ENCODE measurements at regions not wholly inside any gene's neighbourhood (a gene's known extent, or its start where the extent isn't known, plus 50 kb on each side); places are given as distances from the start of the nearest gene placed in this dataset.
"Not testable (repeated sequence)": the region's sequence is repeated elsewhere in the genome, so short reads cannot be mapped to it uniquely, and the experiment has no call there.

DNA sequence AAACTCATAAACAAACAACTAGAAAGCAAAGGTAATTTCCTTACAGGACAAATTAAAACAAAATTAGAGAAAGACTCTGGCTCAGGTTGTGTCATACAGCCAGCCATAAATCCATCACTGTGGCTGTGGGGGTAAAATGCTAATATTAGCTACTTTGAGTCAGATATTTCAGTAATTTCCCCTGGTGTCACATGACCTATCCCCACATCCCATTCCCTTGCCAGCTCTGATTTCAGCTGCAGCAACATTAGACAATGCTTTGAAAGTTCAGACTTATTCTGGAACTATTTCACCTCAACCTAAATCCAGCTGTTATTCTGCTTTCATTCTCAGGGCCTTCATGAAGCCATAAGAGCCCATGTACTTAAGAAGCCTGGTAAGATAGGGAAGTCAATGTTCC lies 55.3 kb downstream of the RPL10L start:
- in situ Hi-C loops (cut with HindIII; ENCODE audit: low sequenced_read_pairs) = no loop called here
- no peak for DNase-seq (ENCODE audit: low spot score)

DNA sequence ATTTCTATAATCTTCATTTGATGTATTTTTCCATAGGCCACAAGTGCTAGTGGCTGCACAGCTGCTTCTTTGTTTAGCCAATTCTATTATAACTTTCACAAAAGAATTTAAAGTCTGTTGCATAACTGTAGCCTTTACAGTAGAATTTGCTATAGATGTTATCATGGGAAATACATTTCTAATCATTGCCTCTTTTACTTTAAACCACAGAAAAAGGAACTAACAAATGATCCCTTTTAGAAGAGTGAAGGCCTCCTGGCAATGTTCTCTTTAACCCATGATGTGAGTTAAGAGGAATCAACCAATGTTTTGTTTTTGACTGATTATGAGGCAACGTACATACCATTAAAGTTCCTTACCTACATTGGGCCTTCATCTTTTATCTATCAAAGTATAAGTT lies 68.8 kb downstream of the RPL10L start:
- in situ Hi-C loops (cut with HindIII; ENCODE audit: low sequenced_read_pairs) = no loop called here

DNA sequence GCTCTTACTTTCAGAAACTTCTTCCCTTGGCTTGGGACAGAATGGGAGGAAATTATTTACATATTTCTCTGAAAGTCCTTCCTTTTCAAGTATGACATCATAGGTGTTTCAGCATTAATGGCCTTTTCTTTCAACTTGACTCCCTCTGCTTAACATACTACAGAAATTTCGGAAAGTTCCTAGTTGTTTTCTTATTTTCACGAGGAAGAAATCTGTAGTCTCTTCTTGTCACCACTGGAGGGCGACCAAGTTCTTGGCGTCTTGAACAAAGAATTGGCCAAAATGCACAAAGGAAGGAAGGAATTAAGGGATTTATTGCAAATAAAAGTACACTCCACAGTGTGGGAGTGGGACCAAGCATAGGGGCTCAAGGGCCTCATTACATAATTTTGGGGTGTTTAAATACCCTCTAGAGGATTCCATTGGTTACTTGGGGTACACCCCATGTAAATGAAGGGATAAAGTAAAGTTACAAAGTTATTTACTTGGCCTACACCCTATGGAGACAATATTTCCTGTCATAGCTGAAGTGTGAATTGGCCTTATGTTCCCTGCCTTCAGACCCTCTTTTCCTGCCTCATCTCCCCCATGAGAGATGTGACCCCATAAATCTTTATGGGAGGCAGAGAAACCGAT lies 70.4 kb downstream of the RPL10L start:
- DNase-seq (ENCODE audit: low spot score) = no peak
- in situ Hi-C loops (cut with HindIII; ENCODE audit: low sequenced_read_pairs) = no loop called here

More for the DNA sequence above, 68.8 kb downstream of the RPL10L start:
- no peak for DNase-seq (ENCODE audit: low spot score)

DNA sequence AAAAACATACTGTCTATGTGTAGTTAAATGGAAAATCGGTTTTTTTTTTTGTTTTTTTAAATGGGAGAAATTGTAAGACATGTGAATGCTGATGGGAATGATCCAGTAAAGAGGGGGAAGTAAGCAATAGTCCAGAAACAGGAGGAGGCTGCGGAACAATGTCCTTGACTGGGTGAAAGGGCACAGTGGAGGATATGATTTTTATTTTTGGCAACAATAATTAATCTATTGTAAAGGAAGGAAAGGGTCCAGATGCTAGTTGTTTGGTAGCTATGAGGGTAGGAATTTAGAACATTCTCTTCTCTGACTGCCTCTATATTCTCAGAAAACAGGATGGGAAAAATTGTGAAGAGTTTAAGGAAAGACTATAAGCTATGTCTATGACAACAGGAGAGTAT lies 76.6 kb downstream of the RPL10L start:
- DNase-seq (ENCODE audit: low spot score) = no peak
- in situ Hi-C loops (cut with HindIII; ENCODE audit: low sequenced_read_pairs) = no loop called here

DNA sequence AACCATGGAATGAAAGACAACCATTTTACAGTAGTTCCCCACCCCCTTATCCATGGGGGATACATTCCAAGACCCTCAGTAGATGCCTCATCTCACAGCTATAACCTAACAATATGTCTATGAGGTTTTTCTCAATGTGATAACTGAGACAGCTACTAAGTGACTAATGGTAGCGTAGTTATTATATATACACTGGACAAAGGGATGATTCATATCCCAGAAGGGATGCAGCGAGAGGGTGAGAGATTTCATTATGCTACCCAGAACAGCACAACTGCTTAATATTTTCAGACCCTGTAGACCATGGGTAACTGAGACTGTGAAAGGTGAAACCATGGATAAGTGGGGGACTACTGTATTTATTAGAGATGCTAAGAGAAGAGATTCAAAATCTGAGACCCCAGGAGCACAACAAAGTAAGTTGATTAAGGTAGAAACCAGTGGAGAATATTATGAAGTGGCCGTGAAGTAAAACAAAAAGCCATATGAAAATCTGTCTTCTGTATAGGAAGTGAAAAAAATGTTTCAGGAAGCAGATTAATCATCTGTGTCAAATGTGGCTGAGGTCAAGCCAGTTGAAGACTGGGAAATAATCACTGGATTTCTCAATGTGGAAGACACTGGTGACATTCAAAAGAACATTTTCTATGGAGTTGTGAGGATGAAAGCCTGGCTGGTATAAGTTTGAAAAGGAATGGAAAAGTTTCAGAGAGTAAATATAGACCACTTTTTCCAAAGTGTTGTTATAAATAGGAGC lies 77.2 kb downstream of the RPL10L start:
- no peak for DNase-seq (ENCODE audit: low spot score)
- in situ Hi-C loops (cut with HindIII; ENCODE audit: low sequenced_read_pairs) = no loop called here

DNA sequence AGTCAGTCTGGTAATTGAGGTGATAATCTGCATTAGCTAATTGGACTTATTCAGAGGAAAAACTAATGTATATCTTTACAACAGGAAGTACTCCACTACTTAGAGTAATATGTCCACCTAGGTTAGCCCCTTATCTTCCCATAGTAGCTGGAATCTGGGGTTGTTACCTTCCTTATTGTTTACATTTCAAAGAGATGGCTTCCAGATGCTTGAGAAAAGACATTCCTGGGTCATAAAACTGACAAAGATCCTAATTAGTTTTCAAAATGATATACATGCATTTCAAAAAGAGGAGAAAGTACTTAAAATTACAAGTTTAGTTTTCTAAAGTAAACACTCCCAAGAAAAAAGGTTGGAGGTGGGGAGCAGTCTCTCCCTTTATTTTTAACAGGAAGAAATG lies 78.1 kb downstream of the RPL10L start:
- DNase-seq (ENCODE audit: low spot score) = no peak
- in situ Hi-C loops (cut with HindIII; ENCODE audit: low sequenced_read_pairs) = no loop called here

DNA sequence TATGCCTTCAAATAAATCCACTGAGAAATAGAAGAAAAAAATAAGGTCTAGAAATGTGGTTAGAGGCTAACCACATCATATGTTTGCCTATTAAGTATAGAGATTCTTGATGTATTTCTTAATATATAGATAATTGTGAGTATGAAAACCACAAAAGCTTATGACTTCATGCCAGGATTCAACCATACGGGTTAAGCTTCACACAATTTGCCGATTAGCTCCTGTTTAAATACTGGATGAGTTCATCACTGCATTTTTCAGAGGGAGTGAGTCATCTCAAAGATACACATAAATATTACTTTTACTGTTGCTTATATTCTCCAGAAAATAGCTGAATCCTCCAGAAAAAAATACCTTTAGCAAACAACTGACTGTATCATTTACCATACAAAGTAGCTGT lies 79.6 kb downstream of the RPL10L start:
- in situ Hi-C loops (cut with HindIII; ENCODE audit: low sequenced_read_pairs) = no loop called here
- no peak for DNase-seq (ENCODE audit: low spot score)

DNA sequence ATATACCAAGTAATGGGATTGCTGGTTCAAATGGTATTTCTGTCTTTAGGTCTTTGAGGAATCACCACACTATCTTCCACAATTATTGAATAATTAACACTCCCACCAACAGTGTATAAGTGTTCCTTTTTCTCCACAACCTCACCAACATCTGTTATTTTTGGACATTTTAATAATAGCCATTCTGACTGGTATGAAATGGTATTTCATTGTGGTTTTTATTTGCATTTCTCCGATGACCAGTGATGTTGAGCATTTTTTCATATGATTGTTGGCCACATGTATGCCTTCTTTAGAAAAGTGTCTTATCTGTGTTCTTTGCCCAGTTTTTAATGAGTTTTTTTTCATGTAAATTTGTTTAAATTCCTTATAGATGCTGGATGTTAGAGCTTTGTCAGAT lies 83.4 kb downstream of the RPL10L start:
- in situ Hi-C loops (cut with HindIII; ENCODE audit: low sequenced_read_pairs); DNase-seq (ENCODE audit: low spot score): not testable (repeated sequence)

DNA sequence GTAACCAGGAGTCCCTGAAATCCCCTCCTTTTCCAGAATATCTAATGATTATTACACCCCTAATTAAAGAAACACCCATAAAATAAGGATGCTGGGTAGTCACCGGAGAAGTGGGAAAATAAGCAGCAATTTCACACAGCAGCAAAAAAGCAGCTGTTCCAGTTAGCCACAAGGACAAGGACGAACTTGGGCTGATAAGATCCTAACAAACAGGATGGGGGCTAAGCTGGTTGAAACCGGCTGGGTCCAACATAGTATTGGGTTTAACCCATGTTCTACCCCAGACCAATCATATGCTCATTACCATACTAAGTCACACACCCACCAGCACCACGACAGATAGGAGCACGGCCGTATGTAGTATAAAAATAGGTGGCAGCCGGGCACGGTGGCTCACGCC lies 100.7 kb downstream of the RPL10L start:
- in situ Hi-C loops (cut with HindIII; ENCODE audit: low sequenced_read_pairs) = no loop called here
- DNase-seq (ENCODE audit: low spot score) = no peak

DNA sequence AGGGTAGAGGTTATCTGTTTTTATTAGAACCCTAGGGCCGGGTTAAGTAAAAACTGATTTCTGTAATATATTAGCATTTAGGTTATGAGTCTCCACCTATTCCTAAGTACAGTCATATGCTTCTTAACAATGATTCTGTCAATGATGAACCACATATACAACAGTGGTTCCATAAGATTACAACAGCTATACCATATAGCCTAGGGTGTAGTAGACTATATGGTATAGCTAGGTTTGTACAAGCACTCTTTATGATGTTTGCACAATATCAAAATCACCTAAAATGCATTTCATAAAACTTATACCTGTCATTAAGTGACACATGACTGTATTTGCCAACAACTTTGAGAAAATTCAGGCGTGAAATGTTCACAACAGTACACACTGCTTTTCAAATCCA lies 110.6 kb downstream of the RPL10L start:
- in situ Hi-C loops (cut with HindIII; ENCODE audit: low sequenced_read_pairs) = no loop called here
- DNase-seq (ENCODE audit: low spot score) = no peak

DNA sequence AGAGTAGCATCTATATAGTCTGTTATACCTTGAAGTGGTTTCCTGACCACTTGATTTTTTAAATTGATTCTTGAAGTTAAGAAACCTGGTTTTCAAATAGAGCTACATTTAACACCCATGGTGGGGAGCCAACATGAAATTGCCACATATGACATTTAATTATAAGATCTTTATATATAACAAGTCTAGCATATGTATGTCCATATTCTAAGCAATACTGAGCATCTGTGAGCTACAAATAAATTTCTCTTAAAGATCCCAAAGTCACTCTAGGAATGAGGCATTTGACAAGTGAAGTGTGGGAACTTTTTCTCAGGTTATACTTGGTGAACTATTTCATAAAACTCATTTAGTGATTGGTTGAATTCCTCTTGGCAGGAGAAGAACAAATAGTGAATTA lies 132.5 kb downstream of the RPL10L start:
- no peak for DNase-seq (ENCODE audit: low spot score)
- in situ Hi-C loops (cut with HindIII; ENCODE audit: low sequenced_read_pairs) = no loop called here

DNA sequence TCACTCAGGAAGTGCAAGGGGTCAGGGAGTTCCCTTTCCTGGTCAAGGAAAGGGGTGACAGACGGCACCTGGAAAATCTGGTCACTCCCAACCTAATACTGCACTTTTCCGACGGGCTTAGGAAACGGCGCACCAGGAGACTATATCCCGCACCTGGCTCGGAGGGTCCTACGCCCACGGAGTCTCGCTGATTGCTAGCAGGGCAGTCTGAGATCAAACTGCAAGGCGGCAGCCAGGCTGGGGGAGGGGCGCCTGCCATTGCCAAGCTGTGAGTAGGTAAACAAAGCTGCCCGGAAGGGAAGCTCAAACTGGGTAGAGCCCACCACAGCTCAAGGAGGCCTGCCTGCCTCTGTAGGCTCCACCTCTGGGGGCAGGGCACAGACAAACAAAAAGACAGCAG lies 142.8 kb downstream of the RPL10L start:
- DNase-seq (ENCODE audit: low spot score); in situ Hi-C loops (cut with HindIII; ENCODE audit: low sequenced_read_pairs): not testable (repeated sequence)

DNA sequence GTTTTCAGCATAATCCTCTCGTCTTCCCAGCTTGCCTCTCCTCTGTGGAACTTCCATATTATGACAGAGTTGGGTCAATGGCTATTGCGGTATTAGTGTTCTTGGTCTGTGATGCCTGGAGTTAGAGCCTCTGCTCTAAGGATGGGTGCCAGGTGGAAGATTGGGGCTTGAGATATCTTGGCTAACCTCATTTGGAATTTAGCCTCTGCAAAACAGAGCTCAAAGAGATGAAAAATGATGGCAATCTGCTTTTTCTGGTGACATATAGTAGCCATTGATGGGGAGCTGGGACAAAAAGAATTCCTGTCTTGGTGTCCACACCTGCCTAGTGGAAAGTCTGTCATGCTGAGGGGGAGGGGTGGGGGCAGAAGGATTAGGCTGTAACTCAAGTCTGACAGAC lies 152.1 kb downstream of the RPL10L start:
- no peak for DNase-seq (ENCODE audit: low spot score)
- in situ Hi-C loops (cut with HindIII; ENCODE audit: low sequenced_read_pairs) = no loop called here

DNA sequence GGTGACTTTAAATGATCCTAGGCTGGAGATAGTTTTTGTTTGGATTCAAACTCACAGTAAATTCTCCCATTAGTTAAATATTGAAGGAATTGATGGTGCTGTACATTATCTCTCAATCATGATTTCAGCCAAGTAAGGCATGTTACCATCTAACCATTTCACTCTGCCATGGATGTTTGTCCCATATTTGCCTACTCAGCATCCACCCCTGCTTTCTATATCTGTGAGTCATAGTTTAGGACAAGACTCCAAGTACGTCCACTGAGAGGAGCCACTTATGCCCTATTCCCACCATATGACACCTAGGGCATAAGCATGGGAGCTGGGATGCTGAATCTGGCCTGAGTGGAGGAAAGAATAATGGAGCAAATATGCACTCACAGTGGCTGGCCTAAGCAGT lies 155.2 kb downstream of the RPL10L start:
- in situ Hi-C loops (cut with HindIII; ENCODE audit: low sequenced_read_pairs) = no loop called here
- no peak for DNase-seq (ENCODE audit: low spot score)

DNA sequence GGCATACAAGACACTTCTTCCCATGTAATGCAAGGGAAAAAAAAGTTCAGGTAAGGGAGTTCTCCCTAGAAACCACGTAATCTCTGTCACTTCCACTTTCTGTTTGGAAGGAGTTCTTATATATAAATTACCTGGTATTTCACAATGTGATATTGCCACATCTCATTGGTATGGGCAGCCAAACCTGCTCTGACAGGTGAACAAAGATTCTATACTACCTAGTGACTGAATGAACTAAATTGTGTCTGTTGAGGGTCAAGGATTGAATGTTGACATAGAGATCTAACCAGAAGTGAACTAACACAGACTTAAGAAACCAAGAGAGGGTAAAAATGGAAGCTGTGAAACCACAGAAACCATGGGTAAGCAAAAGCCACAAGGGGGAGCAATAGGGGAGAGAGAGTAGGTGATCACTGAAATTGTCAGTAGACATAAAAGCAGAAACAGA lies 161.3 kb downstream of the RPL10L start:
- in situ Hi-C loops (cut with HindIII; ENCODE audit: low sequenced_read_pairs) = no loop called here
- no peak for DNase-seq (ENCODE audit: low spot score)

DNA sequence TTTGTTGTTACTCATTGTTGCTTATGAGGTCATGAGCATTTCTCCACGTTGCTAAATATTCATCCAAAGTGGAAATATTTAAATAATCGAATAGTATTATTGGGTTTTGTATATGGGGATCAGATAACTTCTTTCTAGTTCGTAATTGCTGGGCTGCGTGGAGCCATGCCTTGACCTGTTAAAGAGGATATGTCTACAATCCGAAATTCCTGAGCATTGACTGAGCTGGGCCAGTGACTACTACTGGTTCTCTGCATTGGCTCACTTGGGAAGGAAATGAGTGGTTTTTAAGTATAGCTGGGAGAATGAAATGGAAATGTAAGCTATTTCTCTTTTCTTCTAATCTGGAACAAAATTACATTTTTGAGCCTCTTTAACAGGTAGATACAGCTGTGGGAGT lies 163.2 kb downstream of the RPL10L start:
- in situ Hi-C loops (cut with HindIII; ENCODE audit: low sequenced_read_pairs) = no loop called here
- no peak for DNase-seq (ENCODE audit: low spot score)

DNA sequence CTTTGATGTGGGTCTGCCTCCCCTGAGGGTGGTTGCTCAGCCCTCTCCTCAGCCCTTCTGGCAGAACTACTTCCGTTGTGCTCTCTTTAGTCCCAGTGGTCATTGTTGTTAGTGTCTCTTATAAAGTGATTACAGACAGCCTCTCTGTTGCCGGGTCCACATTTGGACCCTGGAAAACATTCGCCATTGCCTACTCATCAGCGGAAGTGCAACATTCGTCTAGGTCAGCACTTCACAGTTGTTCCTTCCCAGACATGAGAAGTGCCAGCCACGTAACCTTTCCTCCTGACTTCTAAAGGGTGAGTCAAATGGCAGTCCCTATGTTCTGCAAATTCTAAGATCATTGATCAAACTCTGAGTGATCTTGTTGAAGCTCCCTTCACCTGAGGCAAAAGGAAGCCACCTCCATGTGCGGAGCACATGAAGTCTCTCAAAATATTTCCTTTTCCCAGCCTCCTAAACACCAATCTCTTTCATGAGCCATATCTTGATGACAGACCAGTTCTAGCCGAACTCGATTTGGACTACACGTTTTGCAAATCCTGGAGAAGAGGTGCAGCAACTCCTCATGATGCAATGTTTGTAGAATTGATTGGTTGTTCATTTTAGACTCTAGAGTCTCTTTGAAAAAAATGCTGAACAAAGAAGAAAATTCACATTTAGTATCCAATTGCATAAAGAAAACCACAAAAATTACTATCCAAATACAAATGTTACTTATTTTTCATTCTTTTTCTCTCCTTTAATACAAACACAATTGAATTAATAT lies 163.8 kb downstream of the RPL10L start:
- no peak for DNase-seq (ENCODE audit: low spot score)
- in situ Hi-C loops (cut with HindIII; ENCODE audit: low sequenced_read_pairs) = no loop called here

DNA sequence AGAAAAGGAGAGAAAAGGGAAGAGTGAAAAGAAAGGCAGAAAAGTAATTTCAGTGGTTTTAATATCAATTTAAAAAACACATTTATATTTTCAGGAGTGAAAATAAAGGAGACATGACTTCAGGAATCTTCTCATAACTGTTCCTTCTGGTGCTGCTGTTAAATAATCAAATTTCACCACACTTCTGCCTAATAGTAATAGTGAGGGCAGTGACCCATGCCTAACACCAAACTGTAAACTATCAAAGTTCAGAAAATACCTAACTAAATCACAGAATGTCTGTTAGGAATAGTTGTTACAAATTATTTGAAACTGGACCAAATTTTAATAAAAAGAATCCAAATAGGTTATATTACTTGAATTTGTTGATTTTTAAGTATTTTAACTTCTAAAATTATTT lies 169.4 kb downstream of the RPL10L start:
- in situ Hi-C loops (cut with HindIII; ENCODE audit: low sequenced_read_pairs) = no loop called here
- no peak for DNase-seq (ENCODE audit: low spot score)

DNA sequence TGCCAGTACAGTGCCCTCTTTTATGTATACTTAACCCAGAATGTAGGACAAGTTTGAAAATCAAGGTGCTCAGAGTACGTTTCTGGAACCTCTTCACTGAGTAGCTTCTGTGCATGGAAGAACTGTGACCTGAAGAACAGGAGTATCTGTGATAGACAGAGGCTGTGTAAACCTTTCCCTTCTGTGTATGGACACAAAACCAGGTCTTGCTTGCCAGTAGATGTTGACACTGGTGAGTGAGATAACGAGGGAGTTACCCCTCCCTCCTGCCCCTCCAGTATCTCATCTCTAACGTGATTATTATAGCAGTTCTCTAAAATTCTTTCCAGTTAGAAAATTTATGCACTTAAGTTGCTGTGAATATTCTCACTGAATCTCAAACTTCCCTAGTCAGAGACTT lies 170.8 kb downstream of the RPL10L start:
- no peak for DNase-seq (ENCODE audit: low spot score)
- in situ Hi-C loops (cut with HindIII; ENCODE audit: low sequenced_read_pairs) = no loop called here

DNA sequence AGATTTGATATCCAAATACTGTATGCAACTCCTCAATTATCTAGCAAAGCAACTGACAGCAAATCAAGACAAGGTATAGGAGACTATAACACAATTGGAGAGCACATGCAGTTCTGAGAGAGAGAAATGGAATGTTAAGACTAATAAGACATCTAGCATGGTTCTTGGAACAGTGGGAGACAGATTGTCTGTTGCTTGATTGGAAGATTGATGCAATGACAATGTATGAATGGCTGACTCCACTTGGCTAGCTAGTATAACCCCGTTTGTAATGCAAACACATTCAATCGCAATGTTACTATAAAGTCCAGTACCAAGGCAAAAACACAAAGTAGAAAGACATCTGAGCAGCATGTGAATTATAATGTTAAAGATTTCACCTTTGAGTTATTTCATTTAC lies 179.3 kb downstream of the RPL10L start:
- in situ Hi-C loops (cut with HindIII; ENCODE audit: low sequenced_read_pairs) = no loop called here
- no peak for DNase-seq (ENCODE audit: low spot score)

All from G401 (cell line).